SJSA1 (cell line): ENCODE measurements at regions not wholly inside any gene's neighbourhood (a gene's known extent, or its start where the extent isn't known, plus 50 kb on each side); places are given as distances from the start of the nearest gene placed in this dataset.

Source experiments
- DNase-seq, 2 experiments: peaks; one replicate each; pipeline ENCODE4 v3.0.0-alpha.2; 2015 to 2020; ENCODE audit warnings: low spot score in 2 of 2, low read depth in 1 of 2
- H3K27ac ChIP-seq: fragments of 250-450 bp; sonication (Bioruptor Pico); 2 replicates; pipeline ENCODE4 v1.5.1; 2020; ENCODE audit warnings: mild to moderate bottlenecking, moderate library complexity
- H3K27me3 ChIP-seq: fragments of 250-450 bp; sonication (Bioruptor Pico); replicated peaks from 2 replicates; pipeline ENCODE4 v1.5.1; 2020; ENCODE audit warnings: mild to moderate bottlenecking, moderate library complexity
- H3K36me3 ChIP-seq: fragments of 250-450 bp; sonication (Bioruptor Pico); 2 replicates; pipeline ENCODE4 v1.5.1; 2020; ENCODE audit warnings: mild to moderate bottlenecking
- H3K4me1 ChIP-seq: fragments of 250-450 bp; sonication (Bioruptor Pico); replicated peaks from 2 replicates; pipeline ENCODE4 v1.6.1; 2021; ENCODE audit warnings: mild to moderate bottlenecking
- H3K4me3 ChIP-seq: fragments of 250-450 bp; sonication (Bioruptor Pico); 2 replicates; pipeline ENCODE4 v1.5.1; 2020; ENCODE audit warnings: mild to moderate bottlenecking
- H3K9me3 ChIP-seq: fragments of 250-450 bp; sonication (Bioruptor Pico); replicated peaks from 2 replicates; pipeline ENCODE4 v1.5.1; 2020; ENCODE audit warnings: mild to moderate bottlenecking

DNA sequence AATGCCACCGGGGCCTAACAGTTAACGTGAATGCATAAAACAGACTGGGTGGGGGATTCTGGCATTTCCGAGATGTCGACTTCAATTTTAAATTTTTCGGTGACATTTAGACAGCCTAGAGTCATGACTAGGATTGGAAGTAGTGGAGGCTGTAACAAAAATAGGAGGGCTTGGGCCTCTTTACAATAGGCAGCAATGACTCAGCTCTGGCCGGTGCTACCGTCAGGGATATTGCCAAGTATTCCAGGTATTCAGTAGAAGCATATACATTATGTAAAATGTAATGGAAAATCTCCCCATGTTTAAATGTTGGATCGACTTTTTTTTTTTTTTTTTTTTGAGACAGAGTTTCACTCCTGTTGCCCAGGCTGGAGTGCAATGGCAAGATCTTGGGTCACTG lies 136.2 kb upstream of the STMND1 start:
- Histone ChIP-seq H3K36me3 (no peaks in the 10 kb centered on the region; the same call in 1 of the 2 replicates), H3K27me3 (no peaks in the 10 kb centered on the region), H3K4me3 (no peak overlapping the region), H3K4me1 (peaks cover 49% of the 10 kb centered on the region), H3K9me3 (no peaks in the 10 kb centered on the region), H3K27ac (no peak overlapping the region)
- no peak for DNase-seq

DNA sequence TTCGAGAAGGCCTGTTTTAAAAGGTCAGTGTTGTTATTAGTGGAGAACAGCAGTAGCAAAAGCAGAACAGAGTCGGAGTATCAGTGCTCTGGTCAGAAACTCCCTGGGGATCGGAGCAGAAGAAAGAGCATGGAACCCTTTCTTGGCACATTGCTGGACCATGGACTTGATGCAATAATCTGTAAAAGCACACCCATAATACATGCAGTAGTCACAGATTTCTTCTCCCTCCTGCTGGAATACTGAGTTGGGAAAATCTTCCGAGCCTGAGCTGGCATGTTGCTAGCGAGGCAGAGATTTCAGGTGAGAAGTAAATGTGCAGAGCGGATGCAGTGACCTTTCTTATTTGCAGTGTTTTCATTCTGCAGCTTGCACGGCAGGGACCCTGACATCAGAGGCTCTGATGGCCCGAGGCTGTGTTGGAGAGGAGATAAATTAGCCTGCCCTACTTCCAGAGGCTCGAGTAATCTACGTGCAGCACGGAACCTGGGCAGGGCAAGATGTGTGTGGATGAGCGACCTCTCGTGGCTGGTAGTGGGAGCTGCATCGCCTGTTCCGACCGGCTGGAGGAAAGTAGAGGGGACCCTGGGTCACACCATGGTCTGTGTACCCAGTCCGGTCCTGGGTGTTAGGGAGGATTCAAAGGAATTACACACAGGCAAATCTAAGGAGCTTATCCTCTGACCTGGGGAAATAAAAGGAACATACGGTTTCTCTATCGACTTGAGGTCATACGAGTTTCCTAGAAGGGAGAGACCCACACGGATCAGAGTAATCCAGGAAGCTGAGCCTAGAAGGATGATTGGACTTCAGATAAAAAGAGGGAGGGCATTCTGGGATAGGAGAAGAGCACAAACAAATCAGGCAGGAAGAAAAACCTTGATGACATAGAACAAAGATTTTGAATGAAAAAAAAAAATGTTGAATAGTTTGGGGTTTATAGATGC lies 137.0 kb upstream of the STMND1 start:
- Histone ChIP-seq H3K27me3 (no peaks in the 10 kb centered on the region), H3K36me3 (no peaks in the 10 kb centered on the region), H3K27ac (no peak overlapping the region), H3K4me3 (no peak overlapping the region), H3K4me1 (peaks cover 46% of the 10 kb centered on the region), H3K9me3 (no peaks in the 10 kb centered on the region)
- peak; percentile 77 for DNase-seq

DNA sequence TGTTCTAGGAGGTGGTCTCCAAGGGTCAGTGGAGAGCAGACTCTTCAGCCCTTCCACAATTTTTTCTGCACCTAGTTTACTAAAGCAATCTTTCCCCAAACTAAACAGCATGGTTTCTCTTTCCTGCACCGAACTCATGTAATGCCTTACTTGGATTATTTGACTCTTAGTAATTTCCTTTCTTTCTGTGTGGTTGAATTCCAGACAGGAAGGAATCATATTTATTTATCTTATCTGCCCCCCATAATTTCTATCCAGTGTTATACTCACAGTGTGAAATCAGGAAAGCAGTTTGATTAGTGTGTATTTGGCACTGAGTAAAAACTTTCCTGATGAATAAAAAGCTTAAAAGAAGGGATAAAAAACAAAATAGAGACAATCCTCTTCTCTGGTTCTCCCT lies 140.3 kb upstream of the STMND1 start:
- H3K9me3 ChIP-seq = no peaks in the 10 kb centered on the region
- peak overlapping the region; percentile 54 for H3K27ac ChIP-seq
- no peaks in the 10 kb centered on the region for H3K36me3 ChIP-seq

DNA sequence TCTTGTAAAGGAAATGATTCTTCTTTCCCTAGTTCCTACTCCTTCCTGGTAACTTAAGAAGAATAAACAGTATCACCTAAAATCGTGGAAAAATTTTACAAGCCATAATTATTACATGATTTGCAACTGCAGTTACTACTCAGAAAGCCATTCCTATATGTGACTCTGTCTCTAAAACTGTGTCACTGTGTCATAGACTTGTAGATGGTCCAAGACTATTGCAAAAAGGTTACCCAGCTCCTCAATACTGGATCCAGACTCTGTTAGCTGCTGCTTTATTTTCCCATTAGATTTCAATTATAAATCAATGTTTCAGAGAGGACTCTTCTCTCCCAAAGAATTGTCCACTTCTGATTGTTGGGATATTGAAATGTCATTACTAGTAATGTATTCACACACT lies 142.1 kb upstream of the STMND1 start:
- Histone ChIP-seq H3K4me1 (peaks cover 42% of the 10 kb centered on the region), H3K27ac (no peak overlapping the region)

More for the DNA sequence above, 140.3 kb upstream of the STMND1 start:
- Histone ChIP-seq H3K4me1 (peaks cover 46% of the 10 kb centered on the region), H3K4me3 (no peak overlapping the region), H3K27me3 (no peaks in the 10 kb centered on the region)
- DNase-seq = peak in 1 of 2 experiments; percentile 81

DNA sequence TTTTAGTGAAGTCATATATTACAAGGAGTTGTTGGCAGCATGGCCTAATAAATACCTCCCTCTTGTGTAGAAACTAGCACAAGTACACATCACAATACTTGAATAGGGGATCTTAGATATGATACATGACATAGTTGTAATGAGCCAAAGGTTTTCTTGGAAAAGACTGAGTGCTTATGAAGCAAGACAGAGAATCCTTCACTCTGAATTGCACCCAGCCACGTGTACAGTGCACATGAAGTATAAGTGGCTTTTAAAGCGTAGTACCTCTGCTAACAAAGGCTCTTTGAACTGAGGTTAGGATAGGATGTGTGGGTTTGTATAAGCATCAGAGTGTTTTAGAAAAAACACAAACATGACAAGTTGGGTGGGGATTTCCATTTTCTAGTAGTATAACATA lies 145.5 kb upstream of the STMND1 start:
- peak in 1 of 2 experiments; percentile 44 for DNase-seq
- Histone ChIP-seq H3K4me1 (peaks cover 20% of the 10 kb centered on the region), H3K4me3 (no peak overlapping the region), H3K27ac (0 out of 2 replicates have a peak overlapping the region, but pooled peaks have one; percentile 3), H3K27me3 (no peaks in the 10 kb centered on the region), H3K36me3 (no peaks in the 10 kb centered on the region), H3K9me3 (no peaks in the 10 kb centered on the region)

More for the DNA sequence above, 142.1 kb upstream of the STMND1 start:
- Histone ChIP-seq H3K27me3 (no peaks in the 10 kb centered on the region), H3K36me3 (no peaks in the 10 kb centered on the region), H3K9me3 (no peaks in the 10 kb centered on the region), H3K4me3 (no peak overlapping the region)
- DNase-seq = no peak

DNA sequence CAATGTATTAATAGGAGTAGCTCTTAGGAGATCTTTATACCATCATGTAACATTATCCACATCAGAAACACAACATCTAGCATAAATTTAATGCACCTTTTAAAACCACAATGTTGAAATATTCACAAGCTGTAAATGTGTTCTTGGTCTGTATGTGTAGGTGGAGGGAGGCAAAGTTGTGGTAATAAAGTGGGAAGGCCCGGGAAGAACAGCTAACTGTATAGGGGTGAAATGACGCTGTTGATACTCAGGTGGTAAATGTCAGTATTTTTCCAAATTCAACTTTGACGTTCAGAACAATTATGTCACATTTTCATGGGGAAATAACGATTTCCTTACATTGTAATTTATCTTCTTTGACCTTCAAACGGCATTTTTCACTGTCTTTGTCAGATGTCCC lies 146.0 kb upstream of the STMND1 start:
- Histone ChIP-seq H3K36me3 (no peaks in the 10 kb centered on the region), H3K9me3 (no peaks in the 10 kb centered on the region), H3K4me1 (peaks cover 15% of the 10 kb centered on the region), H3K27ac (0 out of 2 replicates have a peak overlapping the region, but pooled peaks have one; percentile 3), H3K27me3 (no peaks in the 10 kb centered on the region), H3K4me3 (no peak overlapping the region)
- DNase-seq = no peak

DNA sequence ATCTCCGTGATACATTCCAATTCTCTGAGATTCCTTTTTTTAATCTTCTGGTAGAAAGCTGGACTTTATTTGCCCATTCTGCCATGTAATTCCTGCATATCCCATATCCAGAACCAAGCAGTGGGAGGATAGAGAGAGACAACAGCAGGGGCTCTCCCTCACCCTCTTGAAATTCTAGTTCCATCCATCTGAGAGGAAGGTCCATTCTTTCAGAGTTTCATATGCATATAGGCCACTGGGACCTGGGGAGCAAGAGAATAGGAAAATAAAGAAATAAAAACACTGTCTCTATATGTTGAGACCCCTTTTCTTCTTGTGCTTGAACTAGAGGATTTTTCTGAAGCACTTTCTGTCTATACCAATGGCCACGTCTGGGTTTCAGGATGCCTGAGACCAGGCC lies 147.9 kb upstream of the STMND1 start:
- Histone ChIP-seq H3K4me3 (no peak overlapping the region), H3K36me3 (no peaks in the 10 kb centered on the region), H3K27ac (no peak overlapping the region), H3K4me1 (peaks cover 15% of the 10 kb centered on the region), H3K27me3 (no peaks in the 10 kb centered on the region), H3K9me3 (no peaks in the 10 kb centered on the region)
- DNase-seq = no peak

DNA sequence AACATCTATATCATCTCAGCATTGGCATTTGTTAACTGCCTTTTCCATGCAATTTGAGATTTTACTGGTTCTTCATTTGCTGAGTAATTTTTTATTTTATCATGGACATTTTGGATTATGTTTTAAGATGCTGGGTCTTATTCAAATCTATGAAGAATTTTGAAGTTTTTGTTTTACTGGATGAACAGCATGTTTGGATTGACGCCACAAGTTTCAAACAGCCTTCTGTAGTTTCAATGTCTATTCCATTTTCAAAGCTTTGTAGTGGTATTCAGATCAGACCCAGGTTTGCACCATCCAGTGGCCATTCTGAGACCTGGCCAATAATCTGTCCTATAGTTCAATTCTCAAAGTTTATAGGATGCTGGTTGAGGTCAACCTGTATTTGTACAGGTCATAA lies 148.4 kb upstream of the STMND1 start:
- H3K36me3 ChIP-seq = no peaks in the 10 kb centered on the region
- no peak overlapping the region for H3K4me3 ChIP-seq
- DNase-seq = no peak
- peaks cover 15% of the 10 kb centered on the region for H3K4me1 ChIP-seq
- no peaks in the 10 kb centered on the region for H3K9me3 ChIP-seq
- no peaks in the 10 kb centered on the region for H3K27me3 ChIP-seq
- H3K27ac ChIP-seq = no peak overlapping the region

DNA sequence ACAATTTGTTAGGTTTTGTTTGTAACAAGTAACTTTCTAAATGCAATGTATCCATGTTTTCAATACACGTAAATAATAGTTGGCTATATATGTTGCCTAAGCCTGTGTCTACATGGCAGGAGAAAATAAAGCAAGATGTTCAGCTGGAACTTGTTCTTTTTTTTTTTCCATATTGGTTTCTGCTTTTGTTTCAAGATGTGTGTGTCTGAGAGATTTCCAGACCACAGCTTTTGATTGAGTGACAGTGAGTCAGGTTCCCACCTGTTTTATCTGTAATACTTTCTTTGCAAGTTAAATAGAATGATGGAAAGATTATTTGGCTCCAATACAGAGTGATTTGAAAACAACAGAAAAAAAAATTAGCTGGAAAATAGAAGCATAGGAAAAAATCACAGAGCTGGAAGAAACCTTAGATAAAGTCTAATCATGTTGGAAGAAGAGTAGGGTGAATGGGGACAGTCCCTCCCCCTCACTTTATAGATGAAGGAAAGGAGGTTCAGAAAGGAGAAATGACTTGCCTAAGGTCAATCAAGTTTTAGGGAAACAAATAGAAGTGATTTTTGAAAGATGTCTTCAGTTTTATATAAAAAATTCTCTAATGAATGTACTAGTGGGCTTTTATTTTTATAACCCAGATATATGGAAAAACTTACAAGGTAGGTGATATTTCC lies 150.9 kb upstream of the STMND1 start:
- no peak for DNase-seq
- peaks cover 20% of the 10 kb centered on the region for H3K4me1 ChIP-seq
- no peak overlapping the region for H3K4me3 ChIP-seq
- no peaks in the 10 kb centered on the region for H3K27me3 ChIP-seq
- no peak overlapping the region for H3K27ac ChIP-seq
- H3K36me3 ChIP-seq = no peaks in the 10 kb centered on the region
- no peaks in the 10 kb centered on the region for H3K9me3 ChIP-seq

DNA sequence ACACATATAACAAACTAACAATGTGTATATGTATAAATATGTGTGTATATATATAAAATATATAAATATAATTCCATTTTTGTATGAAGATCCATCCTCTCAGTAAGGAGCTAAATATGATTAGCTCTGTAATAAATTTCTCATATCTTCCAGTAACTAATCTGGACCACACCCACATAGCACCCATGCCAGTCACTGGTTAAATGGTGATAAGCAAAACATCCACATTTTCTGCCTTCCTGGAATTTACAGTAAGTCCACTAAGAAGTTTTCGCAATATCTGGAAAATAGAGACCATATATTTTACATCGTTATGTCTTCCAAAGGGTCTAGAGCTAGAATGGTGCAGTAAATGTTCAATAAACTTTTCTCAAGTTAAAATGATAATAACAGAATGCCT lies 151.5 kb upstream of the STMND1 start:
- H3K9me3 ChIP-seq = no peaks in the 10 kb centered on the region
- no peaks in the 10 kb centered on the region for H3K27me3 ChIP-seq
- DNase-seq = no peak
- no peak overlapping the region for H3K4me3 ChIP-seq
- H3K27ac ChIP-seq = no peak overlapping the region
- no peaks in the 10 kb centered on the region for H3K36me3 ChIP-seq
- H3K4me1 ChIP-seq = peaks cover 20% of the 10 kb centered on the region

DNA sequence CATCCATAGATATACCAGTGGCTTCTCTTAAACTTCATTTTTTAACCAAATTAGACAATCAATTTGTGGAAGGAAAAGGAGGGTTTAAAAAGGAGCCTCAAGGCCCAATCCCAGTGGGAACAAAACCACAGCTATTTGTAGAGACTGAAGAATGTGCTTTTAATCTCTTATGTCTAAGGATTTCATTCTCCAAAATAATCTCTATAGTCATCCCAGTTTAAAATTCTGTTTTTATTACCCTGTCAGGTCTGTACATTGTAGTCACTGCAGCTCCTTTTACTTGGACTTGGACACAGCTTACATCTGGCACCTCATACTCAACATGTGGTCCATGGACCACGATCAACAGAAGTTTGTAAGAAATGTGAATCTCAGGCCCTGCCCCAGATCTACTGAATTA lies 152.1 kb upstream of the STMND1 start:
- Histone ChIP-seq H3K4me1 (peaks cover 20% of the 10 kb centered on the region), H3K9me3 (no peaks in the 10 kb centered on the region), H3K27ac (no peak overlapping the region), H3K27me3 (no peaks in the 10 kb centered on the region), H3K4me3 (no peak overlapping the region), H3K36me3 (no peaks in the 10 kb centered on the region)
- DNase-seq = no peak

DNA sequence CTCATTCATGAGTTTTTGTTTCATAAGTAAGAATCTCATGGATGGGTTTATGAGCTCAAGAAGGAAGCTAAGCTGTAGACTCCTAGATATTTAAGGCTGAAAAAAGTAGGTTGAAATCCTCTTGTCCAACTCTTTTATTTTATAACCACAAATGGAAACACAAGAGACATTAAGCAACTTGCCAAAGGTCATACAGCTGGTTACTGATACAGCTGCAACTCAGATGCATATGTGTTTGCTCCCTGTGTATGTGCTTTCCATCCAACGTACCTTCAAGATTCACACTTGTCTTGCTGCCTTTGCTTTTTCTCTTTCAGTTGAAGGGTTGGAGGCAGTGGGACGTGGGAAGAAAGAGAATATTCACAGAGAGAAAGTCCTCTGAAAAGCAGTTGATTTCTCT lies 153.5 kb upstream of the STMND1 start:
- Histone ChIP-seq H3K36me3 (no peaks in the 10 kb centered on the region), H3K4me3 (no peak overlapping the region), H3K9me3 (no peaks in the 10 kb centered on the region), H3K4me1 (peaks cover 26% of the 10 kb centered on the region), H3K27me3 (no peaks in the 10 kb centered on the region), H3K27ac (no peak overlapping the region; the same call in 1 of the 2 replicates)
- no peak for DNase-seq

DNA sequence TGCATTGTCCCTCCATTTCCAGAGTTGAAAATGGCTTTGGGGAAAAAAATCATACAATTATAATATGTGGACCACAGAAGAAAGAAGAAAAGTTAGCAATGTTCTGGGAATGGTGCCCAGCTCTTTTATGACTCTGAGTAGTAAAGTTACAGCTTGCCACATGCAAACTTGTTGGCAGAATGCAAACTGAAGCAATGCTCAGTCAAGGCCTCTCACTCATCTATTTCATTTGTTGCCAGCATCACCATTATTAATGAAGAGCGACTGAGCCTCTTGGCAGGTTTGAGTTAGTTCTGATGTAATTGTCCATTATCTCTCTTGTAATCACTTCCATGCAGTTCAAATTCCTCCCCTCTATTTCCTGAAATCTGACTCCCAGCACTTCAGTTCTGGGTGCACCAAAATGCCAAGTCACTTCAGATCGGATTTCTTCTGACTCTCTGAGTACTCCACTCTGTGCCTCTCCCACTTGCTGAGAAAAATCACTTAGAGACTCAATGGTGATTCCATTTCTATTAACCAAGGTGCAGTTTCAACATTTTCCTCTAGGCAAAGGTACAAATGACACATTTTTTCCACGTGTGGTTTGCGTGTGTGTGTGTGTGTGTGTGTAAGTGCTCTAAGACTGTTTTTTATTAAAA lies 154.4 kb upstream of the STMND1 start:
- H3K27ac ChIP-seq = peak overlapping the region; percentile 11; the same call in 1 of the 2 replicates
- no peak overlapping the region for H3K4me3 ChIP-seq
- H3K27me3 ChIP-seq = no peaks in the 10 kb centered on the region

DNA sequence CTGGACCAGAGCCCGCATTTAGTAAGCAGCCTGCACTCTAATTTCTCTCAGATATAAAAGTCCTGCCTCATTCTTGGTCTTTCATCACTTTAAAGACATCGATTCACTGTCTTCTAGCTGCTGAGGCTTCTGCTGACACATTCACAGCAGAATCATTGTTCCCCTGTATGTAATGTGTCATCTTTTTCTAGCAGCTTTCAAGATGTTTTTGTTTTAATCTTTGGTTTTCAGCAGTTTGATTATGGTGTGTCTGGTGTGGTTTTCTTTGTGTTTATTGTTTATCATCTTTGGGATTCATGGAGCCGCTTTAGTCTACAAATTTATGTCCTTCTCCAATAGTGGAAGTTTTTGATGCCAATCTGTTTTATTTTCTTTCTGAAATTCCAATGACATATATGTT lies 157.3 kb upstream of the STMND1 start:
- H3K36me3 ChIP-seq = no peaks in the 10 kb centered on the region
- peaks cover 23% of the 10 kb centered on the region for H3K4me1 ChIP-seq
- H3K27me3 ChIP-seq = no peaks in the 10 kb centered on the region
- H3K27ac ChIP-seq = no peak overlapping the region
- no peaks in the 10 kb centered on the region for H3K9me3 ChIP-seq
- no peak overlapping the region for H3K4me3 ChIP-seq
- DNase-seq = peak in 1 of 2 experiments; percentile 58

More for the DNA sequence above, 154.4 kb upstream of the STMND1 start:
- peak in 1 of 2 experiments; percentile 49 for DNase-seq
- Histone ChIP-seq H3K9me3 (no peaks in the 10 kb centered on the region), H3K36me3 (no peaks in the 10 kb centered on the region), H3K4me1 (peaks cover 26% of the 10 kb centered on the region)
